ENCODE measurements at regions not wholly inside any gene's neighbourhood (a gene's known extent, or its start where the extent isn't known, plus 50 kb on each side); places are given as distances from the start of the nearest gene placed in this dataset.

DNA sequence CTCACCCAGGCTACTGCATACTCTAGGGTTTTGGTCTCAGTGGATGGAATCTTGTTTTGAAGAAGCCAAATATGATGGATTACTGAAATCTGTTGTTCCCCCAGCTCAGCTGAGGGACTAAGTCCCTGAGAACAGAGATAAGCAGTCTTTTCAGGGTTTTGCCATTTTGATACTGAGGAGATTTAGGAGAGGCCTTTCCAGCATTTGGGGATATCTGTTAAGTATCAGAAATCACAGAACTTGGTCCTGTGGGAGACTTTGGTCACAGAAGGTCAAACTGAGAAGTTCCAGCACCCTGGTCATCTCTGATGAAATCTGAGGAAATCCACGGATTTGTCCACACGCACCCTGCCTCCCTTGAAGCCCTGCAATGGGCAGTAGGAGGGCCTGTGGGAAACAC lies 181.0 kb upstream of the GADL1 start:
- TF ChIP-seq EZH2 (IDR thresholded peaks at IDR 0.05; ENCODE audit: insufficient read depth, poor library complexity, severe bottlenecking) (no peak), EZH2phosphoT487 (IDR thresholded peaks at IDR 0.05; ENCODE audit: insufficient read depth, low read depth) (no peak)

Data from GM23248 (cell line).